HG03025 (cell line): ENCODE measurements at regions not wholly inside any gene's neighbourhood (a gene's known extent, or its start where the extent isn't known, plus 50 kb on each side); places are given as distances from the start of the nearest gene placed in this dataset.

Experiments used
- ATAC-seq: cut with Tn5 transposase; IDR thresholded peaks from one replicate; pipeline ENCODE4 v1.9.1; 2021; ENCODE audit warnings: mild to moderate bottlenecking, moderate library complexity; ENCODE audit not compliant: unreplicated experiment, low FRiP score

GRCh38 chr18:54023471-54023870 lies 201.0 kb downstream of the MBD2 start:
- no peak for ATAC-seq

- no peak for ATAC-seq
These were observed 203.5 kb downstream of the MBD2 start for GRCh38 chr18:54020966-54021365.

- ATAC-seq, result no peak
These were observed 204.2 kb downstream of the MBD2 start for GRCh38 chr18:54020156-54020745.

DNA sequence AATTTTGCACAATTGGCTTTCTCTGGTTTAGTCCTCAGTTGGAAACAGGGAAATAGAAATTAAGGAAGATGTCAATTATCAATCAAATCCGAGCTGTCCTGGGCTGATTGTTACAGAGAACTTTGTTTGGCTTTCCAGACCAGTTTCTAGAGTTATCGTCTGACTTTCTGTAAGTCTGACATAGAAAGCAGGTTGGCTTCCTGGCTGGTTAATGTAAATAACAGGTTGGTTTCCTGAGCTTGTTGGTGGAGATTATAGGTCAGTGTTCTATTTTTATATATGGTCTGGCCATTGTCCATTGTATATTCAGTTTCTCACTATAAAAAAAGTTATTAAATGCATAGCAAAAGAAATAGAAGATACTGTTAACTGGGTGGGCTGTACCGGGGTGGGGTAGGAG lies 204.8 kb downstream of the MBD2 start:
- no peak for ATAC-seq

GRCh38 chr18:54013452-54013851 lies 211.0 kb downstream of the MBD2 start:
- ATAC-seq, result no peak

- ATAC-seq, result no peak
These were observed 219.6 kb downstream of the MBD2 start for GRCh38 chr18:54004828-54005227.

DNA sequence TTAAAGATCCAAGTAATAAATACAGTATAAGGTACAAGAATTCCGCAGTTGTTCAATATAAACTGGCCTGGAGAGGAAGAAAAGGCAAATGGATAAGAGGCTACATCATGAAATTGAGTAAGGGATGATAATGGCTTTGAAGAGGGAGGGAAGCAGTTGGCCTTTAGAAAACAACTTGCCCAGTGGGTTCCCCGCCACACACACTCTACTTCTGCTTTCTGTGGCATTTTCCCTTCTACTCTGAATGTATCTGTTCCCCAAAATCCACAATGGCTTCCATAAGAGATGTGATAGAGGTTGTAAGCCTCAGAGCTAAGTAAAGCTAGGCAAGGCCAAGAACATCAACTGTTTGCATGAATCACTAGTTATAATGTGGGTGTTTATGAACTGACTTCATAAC lies 221.3 kb downstream of the MBD2 start:
- no peak for ATAC-seq

GRCh38 chr18:53997064-53997463 lies 227.4 kb downstream of the MBD2 start:
- no peak for ATAC-seq

DNA sequence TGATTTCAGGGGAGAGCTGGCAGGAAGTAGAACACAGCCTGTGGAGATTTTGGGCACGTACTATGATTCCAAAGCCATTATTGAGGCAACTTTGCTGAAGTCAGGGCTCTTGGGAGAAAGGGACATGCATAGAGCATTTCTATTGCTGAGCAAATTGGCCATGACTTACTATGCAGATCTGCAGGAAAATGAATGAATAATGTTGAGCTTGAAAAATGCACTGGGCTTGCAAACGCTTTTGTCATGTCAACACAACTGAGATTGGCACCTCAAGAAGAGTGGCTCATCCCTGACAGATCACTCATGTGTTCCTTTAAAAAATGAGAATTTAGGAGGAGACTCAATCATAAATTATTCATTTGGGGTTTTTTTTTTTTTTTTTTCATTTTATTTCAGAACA lies 230.5 kb downstream of the MBD2 start:
- ATAC-seq, result no peak

DNA sequence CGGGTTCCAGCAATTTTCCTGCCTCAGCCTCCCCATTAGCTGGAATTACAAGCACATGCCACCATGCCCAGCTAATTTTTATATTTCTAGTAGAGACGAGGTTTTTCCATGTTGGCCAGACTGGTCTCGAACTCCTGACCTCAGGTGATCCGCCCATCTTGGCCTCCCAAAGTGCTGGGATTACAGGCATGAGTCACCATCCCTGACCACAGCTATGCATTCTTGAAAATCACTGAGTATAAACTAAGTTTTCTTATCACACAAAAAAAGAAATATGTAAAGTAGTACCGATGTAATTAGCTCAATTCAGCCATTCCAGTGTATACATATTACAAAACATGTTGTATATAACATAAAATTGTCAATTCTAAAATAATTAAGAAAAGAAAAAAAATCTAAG lies 232.7 kb downstream of the MBD2 start:
- ATAC-seq, result no peak

- no peak for ATAC-seq
These were observed 233.3 kb downstream of the MBD2 start for GRCh38 chr18:53991202-53991601.

DNA sequence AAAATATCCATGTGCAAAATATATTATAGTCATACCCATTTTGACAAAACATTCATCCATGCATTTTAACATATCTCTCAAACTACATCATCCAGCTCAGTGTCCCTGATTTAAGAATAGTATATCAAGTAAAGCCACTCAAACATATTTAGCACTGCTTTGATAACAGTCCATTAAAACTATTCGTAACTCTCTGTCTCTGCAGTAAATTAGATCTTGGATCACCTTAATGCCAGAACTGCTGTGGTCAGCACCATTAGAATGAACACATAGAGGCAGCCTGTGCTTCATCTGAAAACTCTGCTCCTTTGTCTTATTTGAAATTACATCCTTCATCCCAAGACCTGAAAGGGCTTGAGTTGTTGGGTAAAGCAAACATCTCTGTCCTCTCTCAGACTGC lies 234.0 kb downstream of the MBD2 start:
- ATAC-seq, result no peak

- ATAC-seq, result no peak
These were observed 240.4 kb downstream of the MBD2 start for GRCh38 chr18:53984021-53984420.

DNA sequence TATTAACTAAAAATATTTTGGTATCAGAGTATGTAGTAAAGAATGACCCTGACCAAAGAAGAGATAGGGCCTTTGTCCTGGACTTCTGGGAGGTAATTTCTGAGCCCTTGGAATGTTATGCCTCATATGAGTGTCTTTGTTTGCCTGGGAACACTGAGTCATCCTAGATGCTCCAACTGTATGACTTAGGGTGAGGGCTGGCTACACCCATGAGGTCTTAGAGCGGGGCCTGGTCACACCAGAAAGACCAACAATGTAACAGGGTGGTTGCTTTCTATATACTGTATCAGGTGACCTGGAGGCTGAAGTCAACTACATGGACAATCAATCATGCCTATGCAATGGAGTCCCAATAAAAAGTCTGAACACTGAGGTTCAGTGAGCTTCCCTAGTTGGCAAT lies 253.1 kb downstream of the MBD2 start:
- ATAC-seq, result no peak

GRCh38 chr18:53952700-53953099 lies 271.8 kb downstream of the MBD2 start:
- peak; percentile 55 for ATAC-seq

- no peak for ATAC-seq
These were observed 273.9 kb downstream of the MBD2 start for GRCh38 chr18:53950545-53950944.

GRCh38 chr18:53948991-53949390 lies 275.5 kb downstream of the MBD2 start:
- no peak for ATAC-seq

- ATAC-seq, result no peak
These were observed 277.3 kb downstream of the MBD2 start for GRCh38 chr18:53947092-53947640.

DNA sequence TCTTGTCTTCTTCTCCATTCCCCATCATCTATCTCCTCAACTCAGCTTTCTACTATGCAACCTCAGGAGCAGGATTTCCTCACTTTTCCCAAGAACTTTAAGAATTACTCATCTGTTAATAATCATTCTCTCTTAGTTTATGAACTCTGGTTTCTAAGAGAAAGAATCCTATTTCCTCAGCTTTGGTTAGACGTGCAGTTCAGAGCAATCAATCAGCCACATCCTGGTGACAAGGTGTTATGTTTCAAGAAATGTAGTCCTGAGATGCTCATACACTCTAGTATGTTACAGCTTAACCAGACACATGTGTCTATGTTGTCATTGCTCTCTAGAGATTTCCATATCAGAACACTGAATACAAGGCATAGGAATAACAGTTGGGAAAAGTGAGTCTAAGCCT lies 277.9 kb downstream of the MBD2 start:
- ATAC-seq, result no peak

GRCh38 chr18:53944721-53945120 lies 279.7 kb downstream of the MBD2 start:
- no peak for ATAC-seq

DNA sequence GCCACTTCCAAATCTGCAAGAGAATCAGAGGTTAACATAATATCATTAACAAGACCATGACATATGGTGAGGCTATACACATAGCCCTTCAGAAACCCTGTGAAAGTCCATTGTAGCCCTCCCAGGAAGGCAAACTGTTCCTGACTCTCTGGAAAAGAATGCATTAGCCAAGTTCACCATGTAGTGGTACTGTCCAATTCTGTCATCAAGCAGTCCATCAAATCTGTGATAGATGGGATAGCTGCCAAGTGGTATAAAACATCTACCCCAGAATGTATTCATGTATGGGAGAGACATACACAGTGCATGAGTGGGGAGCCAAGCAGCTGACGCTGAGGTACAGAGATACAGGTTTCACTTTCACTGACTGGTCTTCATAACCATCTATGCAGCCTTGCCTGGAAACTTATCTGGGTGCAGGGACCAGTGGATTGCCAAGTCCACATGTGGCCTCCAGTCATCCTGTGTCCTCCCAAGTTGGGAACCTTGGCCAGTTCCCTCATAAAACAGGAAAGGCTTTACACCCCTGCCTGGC lies 281.1 kb downstream of the MBD2 start:
- ATAC-seq, result no peak

- no peak for ATAC-seq
These were observed 282.7 kb downstream of the MBD2 start for GRCh38 chr18:53941601-53942338.
